ENCODE measurements at regions not wholly inside any gene's neighbourhood (a gene's known extent, or its start where the extent isn't known, plus 50 kb on each side); places are given as distances from the start of the nearest gene placed in this dataset.
A peak's percentile ranks its signal among the peaks of the same experiment; 100 is the strongest.

- H3K4me3 ChIP-seq (ENCODE audit: low read depth, low read length), result no peak overlapping the region
- DNase-seq (ENCODE audit: low read depth), result no peak
- TF ChIP-seq CTCF (IDR thresholded peaks at IDR 0.05; ENCODE audit: insufficient read depth, low read depth, low read length), result no peak
These were observed 288.3 kb upstream of the HABP2 start for GRCh38 chr10:113264333-113265131.

- no peak overlapping the region for H3K4me3 ChIP-seq (ENCODE audit: low read depth, low read length)
- TF ChIP-seq CTCF (IDR thresholded peaks at IDR 0.05; ENCODE audit: insufficient read depth, low read depth, low read length), result no peak
- no peak for DNase-seq (ENCODE audit: low read depth)
These were observed 286.7 kb upstream of the HABP2 start for GRCh38 chr10:113266147-113266546.

GRCh38 chr10:113267619-113268562 is 285.0 kb upstream of the HABP2 start:
- TF ChIP-seq CTCF (IDR thresholded peaks at IDR 0.05; ENCODE audit: insufficient read depth, low read depth, low read length), result no peak
- H3K4me3 ChIP-seq (ENCODE audit: low read depth, low read length), result no peak overlapping the region
- DNase-seq (ENCODE audit: low read depth), result peak; percentile 41

GRCh38 chr10:113269333-113269732 is 283.5 kb upstream of the HABP2 start:
- no peak overlapping the region for H3K4me3 ChIP-seq (ENCODE audit: low read depth, low read length)
- TF ChIP-seq CTCF (IDR thresholded peaks at IDR 0.05; ENCODE audit: insufficient read depth, low read depth, low read length), result no peak
- DNase-seq (ENCODE audit: low read depth), result no peak

GRCh38 chr10:113272511-113272910 is 280.3 kb upstream of the HABP2 start:
- no peak for TF ChIP-seq CTCF (IDR thresholded peaks at IDR 0.05; ENCODE audit: insufficient read depth, low read depth, low read length)

GRCh38 chr10:113273181-113274163 is 279.4 kb upstream of the HABP2 start:
- TF ChIP-seq CTCF (IDR thresholded peaks at IDR 0.05; ENCODE audit: insufficient read depth, low read depth, low read length), result no peak
- H3K4me3 ChIP-seq (ENCODE audit: low read depth, low read length), result no peak overlapping the region
- no peak for DNase-seq (ENCODE audit: low read depth)

More at GRCh38 chr10:113272511-113272910, 280.3 kb upstream of the HABP2 start:
- no peak overlapping the region for H3K4me3 ChIP-seq (ENCODE audit: low read depth, low read length)
- no peak for DNase-seq (ENCODE audit: low read depth)

Data from fibroblast of villous mesenchyme (primary cell).